HPDE6-E6E7 (cell line): ENCODE measurements at regions not wholly inside any gene's neighbourhood (a gene's known extent, or its start where the extent isn't known, plus 50 kb on each side); places are given as distances from the start of the nearest gene placed in this dataset.
"Not testable (repeated sequence)": the region's sequence is repeated elsewhere in the genome, so short reads cannot be mapped to it uniquely, and the experiment has no call there.

ENCODE experiments used
- DNase-seq: peaks from one replicate; pipeline ENCODE4 v3.0.0; 2011; ENCODE audit warnings: missing footprints; ENCODE audit errors: extremely low spot score

- peak; percentile 82 for DNase-seq
Measured at GRCh38 chr11:122202951-122203456, 87.0 kb upstream of the BLID start.

- DNase-seq = peak; percentile 14
Measured at GRCh38 chr11:122202161-122202950, 86.3 kb upstream of the BLID start.

- no peak for DNase-seq
Measured at GRCh38 chr11:122201106-122201505, 85.1 kb upstream of the BLID start.

GRCh38 chr11:122199661-122200060, 83.6 kb upstream of the BLID start:
- DNase-seq = no peak

GRCh38 chr11:122198291-122198983, 82.4 kb upstream of the BLID start:
- no peak for DNase-seq

- peak; percentile 87 for DNase-seq
Measured at GRCh38 chr11:122197066-122197987, 81.3 kb upstream of the BLID start.

GRCh38 chr11:122195790-122196189, 79.8 kb upstream of the BLID start:
- no peak for DNase-seq

- not testable (repeated sequence) for DNase-seq
Measured at GRCh38 chr11:122193881-122194480, 78.0 kb upstream of the BLID start.

GRCh38 chr11:122193457-122193856, 77.4 kb upstream of the BLID start:
- DNase-seq = no peak

GRCh38 chr11:122192634-122193255, 76.7 kb upstream of the BLID start:
- DNase-seq = no peak

GRCh38 chr11:122190768-122191167, 74.8 kb upstream of the BLID start:
- DNase-seq = no peak

- DNase-seq = peak; percentile 42
Measured at GRCh38 chr11:122189229-122189628, 73.2 kb upstream of the BLID start.

- DNase-seq = no peak
Measured at GRCh38 chr11:122187373-122188165, 71.6 kb upstream of the BLID start.

GRCh38 chr11:122186439-122187080, 70.5 kb upstream of the BLID start:
- DNase-seq = peak; percentile 36

GRCh38 chr11:122183933-122184332, 67.9 kb upstream of the BLID start:
- DNase-seq = no peak

GRCh38 chr11:122181893-122182292, 65.9 kb upstream of the BLID start:
- no peak for DNase-seq

GRCh38 chr11:122181372-122181771, 65.4 kb upstream of the BLID start:
- no peak for DNase-seq

- no peak for DNase-seq
Measured at GRCh38 chr11:122179961-122180834, 64.2 kb upstream of the BLID start.

- DNase-seq = no peak
Measured at GRCh38 chr11:122178795-122179194, 62.8 kb upstream of the BLID start.
